Panc1 (cell line): ENCODE measurements at regions not wholly inside any gene's neighbourhood (a gene's known extent, or its start where the extent isn't known, plus 50 kb on each side); places are given as distances from the start of the nearest gene placed in this dataset.

Source experiments
- ATAC-seq: fragments of 200-7000 bp; cut with Tn5 transposase; 2 replicates; pipeline ENCODE4 v1.9.1; 2020; ENCODE audit warnings: mild to moderate bottlenecking, moderate library complexity
- BruUV-seq: library from RNA; stranded (reverse); fragments of 400-500 nt; replicated peaks from 2 replicates; lab custom pipeline; 2021; lab: Mats Ljungman, UMichigan
- CTCF ChIA-PET: fragments of 300-600 bp; sonication (Branson Sonifier 250); formaldehyde crosslinking; loops from one replicate; lab custom pipeline; 2022; ENCODE audit warnings: antibody characterized with exemption; lab: Charles Lee
- POLR2A ChIA-PET: fragments of 300-600 bp; sonication (Branson Sonifier 250); formaldehyde crosslinking; loops from one replicate; lab custom pipeline; 2022; ENCODE audit warnings: antibody characterized with exemption; lab: Charles Lee
- DNase-seq: peaks from one replicate; pipeline ENCODE4 v3.0.0-alpha.2; 2010; ENCODE audit warnings: low read depth, low spot score
- H3K27ac ChIP-seq: 2 replicates; pipeline ENCODE4 v1.5.1; 2011; ENCODE audit warnings: mild to moderate bottlenecking, low read length, inconsistent platforms
- H3K27me3 ChIP-seq: fragments of 200-500 bp; sonication (Bioruptor generic); 2 replicates; pipeline ENCODE4 v1.6.0; 2014; ENCODE audit warnings: low read length, inconsistent platforms; ENCODE audit not compliant: control insufficient read depth, insufficient read depth
- H3K36me3 ChIP-seq: fragments of 200-500 bp; sonication (Bioruptor generic); 2 replicates; pipeline ENCODE4 v1.5.1; 2014; ENCODE audit warnings: inconsistent platforms, mild to moderate bottlenecking, low read length, moderate library complexity; ENCODE audit not compliant: control insufficient read depth, insufficient read depth
- H3K4me1 ChIP-seq: 2 replicates; pipeline ENCODE4 v1.5.1; 2011; ENCODE audit warnings: inconsistent platforms, mild to moderate bottlenecking, low read length, moderate library complexity; ENCODE audit not compliant: control insufficient read depth, insufficient read depth
- H3K4me3 ChIP-seq, 2 experiments: 2 replicates each; pipeline ENCODE4 v1.5.1; 2011 to 2012; ENCODE audit warnings: low read depth in 2 of 2, low read length in 2 of 2, mild to moderate bottlenecking in 2 of 2, inconsistent platforms in 1 of 2, moderate library complexity in 1 of 2
- H3K9me3 ChIP-seq: fragments of 200-500 bp; sonication (Bioruptor generic); 2 replicates; pipeline ENCODE4 v1.5.1; 2014; ENCODE audit warnings: low read depth, mild to moderate bottlenecking, inconsistent platforms, low read length, moderate library complexity; ENCODE audit not compliant: control insufficient read depth, insufficient read depth
- CTCF ChIP-seq: fragments of 450-650 bp; IDR thresholded peaks from 2 replicates; pipeline ENCODE4 v1.5.1; 2017; ENCODE audit warnings: mild to moderate bottlenecking
- POLR2AphosphoS5 ChIP-seq: IDR thresholded peaks from 2 replicates; pipeline ENCODE4 v1.6.1; 2012; ENCODE audit warnings: mild to moderate bottlenecking, low read depth, low read length, moderate library complexity
- REST ChIP-seq, 2 experiments: IDR thresholded peaks; 2 replicates each; pipeline ENCODE4 v1.6.1; 2011 to 2012; ENCODE audit warnings: low read depth in 2 of 2, control low read depth in 1 of 2, low read length in 1 of 2, mild to moderate bottlenecking in 1 of 2, moderate library complexity in 1 of 2; ENCODE audit not compliant: insufficient read depth in 1 of 2
- SIN3A ChIP-seq: IDR thresholded peaks from 2 replicates; pipeline ENCODE4 v1.6.1; 2012; ENCODE audit warnings: low read depth, mild to moderate bottlenecking, low read length, moderate library complexity, borderline replicate concordance; ENCODE audit not compliant: insufficient read depth
- TCF7L2 ChIP-seq: IDR thresholded peaks from 2 replicates; pipeline ENCODE4 v1.6.1; 2011; ENCODE audit warnings: mild to moderate bottlenecking, low read depth, low read length, inconsistent platforms
- in situ Hi-C: cut with HindIII; loops from 2 replicates; pipeline ENCODE4 v1.10.0; 2016; ENCODE audit warnings: low sequenced_read_pairs, low pct_unique_long_range_greater_than_20kb
- intact Hi-C: fragments of 100-400 bp; cut with micrococcal nuclease; formaldehyde crosslinking; loops from one replicate; pipeline ENCODE4 v1.10.0; 2022; ENCODE audit not compliant: unreplicated experiment

GRCh38 chr5:40453689-40454088 lies 226.0 kb upstream of the PTGER4 start:
- Histone ChIP-seq H3K27me3 (no peaks in the 10 kb centered on the region), H3K4me3 (no peak overlapping the region), H3K27ac (no peak overlapping the region), H3K36me3 (no peaks in the 10 kb centered on the region), H3K4me1 (no peaks in the 10 kb centered on the region), H3K9me3 (peaks cover 4% of the 10 kb centered on the region; the same call in 1 of the 2 replicates)
- ChIA-PET CTCF (no interaction called here), POLR2A (no interaction called here)
- TF ChIP-seq CTCF: no peak
- no peak for TF ChIP-seq TCF7L2
- no peak for TF ChIP-seq REST (IDR thresholded peaks at IDR 0.05; ENCODE audit: insufficient read depth in 1 of 2, low read depth in 2 of 2, low read length in 1 of 2)
- no peak for TF ChIP-seq SIN3A
- TF ChIP-seq POLR2AphosphoS5: no peak
- in situ Hi-C loops: no loop called here
- intact Hi-C loops: no loop called here
- DNase-seq: no peak
- ATAC-seq: no peak
- BruUV-seq: no TSS peak

GRCh38 chr5:40452874-40453624 lies 226.7 kb upstream of the PTGER4 start:
- peaks cover 4% of the 10 kb centered on the region; the same call in 1 of the 2 replicates for H3K9me3 ChIP-seq
- H3K4me3 ChIP-seq: no peak overlapping the region
- intact Hi-C loops (no loop called here), in situ Hi-C loops (no loop called here)
- ChIA-PET POLR2A (no interaction called here), CTCF (no interaction called here)
- DNase-seq (no peak), ATAC-seq (no peak)
- no peaks in the 10 kb centered on the region for H3K36me3 ChIP-seq
- no peak overlapping the region for H3K27ac ChIP-seq
- no TSS peak for BruUV-seq
- TF ChIP-seq SIN3A (no peak), CTCF (no peak), POLR2AphosphoS5 (no peak), REST (IDR thresholded peaks at IDR 0.05; ENCODE audit: insufficient read depth in 1 of 2, low read depth in 2 of 2, low read length in 1 of 2) (no peak), TCF7L2 (no peak)
- H3K4me1 ChIP-seq: no peaks in the 10 kb centered on the region
- H3K27me3 ChIP-seq: no peaks in the 10 kb centered on the region
